Keratinocyte (primary cell): ENCODE measurements at regions not wholly inside any gene's neighbourhood (a gene's known extent, or its start where the extent isn't known, plus 50 kb on each side); places are given as distances from the start of the nearest gene placed in this dataset.

Experiments used
- DNase-seq: peaks from one replicate; pipeline ENCODE4 v3.0.0-alpha.2; 2011; ENCODE audit warnings: low read depth, missing footprints, low spot score
- FAIRE-seq: peaks from 2 replicates; lab custom pipeline; 2011; peaks lifted over from hg19 to GRCh38; lab: Jason Lieb, UNC
- H2AFZ ChIP-seq: 2 replicates; pipeline ENCODE4 v1.6.0; 2012; ENCODE audit warnings: low read length, control low read depth, inconsistent platforms; ENCODE audit not compliant: control insufficient read depth
- H3K27ac ChIP-seq: 2 replicates; pipeline ENCODE4 v1.5.1; 2011; ENCODE audit warnings: low read length; ENCODE audit not compliant: control insufficient read depth, insufficient read depth
- H3K27me3 ChIP-seq: 3 replicates; pipeline ENCODE4 v1.6.0; 2011; ENCODE audit warnings: low read length; ENCODE audit not compliant: control insufficient read depth, insufficient read depth; ENCODE audit errors: extremely low read depth
- H3K36me3 ChIP-seq, 2 experiments: 2 replicates in 1 of 2; 3 replicates in 1 of 2; pipeline ENCODE4 v1.5.1; 2011; ENCODE audit warnings: low read length in 2 of 2, mild to moderate bottlenecking in 1 of 2; ENCODE audit not compliant: control insufficient read depth in 2 of 2, insufficient read depth in 2 of 2; ENCODE audit errors: extremely low read depth in 1 of 2
- H3K4me1 ChIP-seq: 3 replicates; pipeline ENCODE4 v1.5.1; 2011; ENCODE audit warnings: low read length; ENCODE audit not compliant: control insufficient read depth, insufficient read depth; ENCODE audit errors: extremely low read depth
- H3K4me2 ChIP-seq: 3 replicates; pipeline ENCODE4 v1.6.0; 2011; ENCODE audit warnings: low read depth, low read length; ENCODE audit not compliant: control insufficient read depth, insufficient read depth; ENCODE audit errors: extremely low read depth
- H3K4me3 ChIP-seq, 3 experiments: fragments of 200-600 bp in 1 of 3; sonication (generic) in 1 of 3; 2 replicates in 2 of 3; 3 replicates in 1 of 3; pipeline ENCODE4 v1.5.1; 2011 to 2016; ENCODE audit warnings: low read length in 3 of 3, mild to moderate bottlenecking in 3 of 3, control low read depth in 2 of 3, inconsistent platforms in 1 of 3, low read depth in 1 of 3, mixed read lengths in 1 of 3, mixed run types in 1 of 3, moderate library complexity in 1 of 3; ENCODE audit not compliant: control insufficient read depth in 2 of 3, insufficient read depth in 2 of 3; ENCODE audit errors: extremely low read depth in 1 of 3
- H3K79me2 ChIP-seq: 2 replicates; pipeline ENCODE4 v1.6.0; 2012; ENCODE audit warnings: low read length; ENCODE audit not compliant: control insufficient read depth, insufficient read depth
- H3K9ac ChIP-seq: 3 replicates; pipeline ENCODE4 v1.6.0; 2011; ENCODE audit warnings: low read length; ENCODE audit not compliant: control insufficient read depth, insufficient read depth; ENCODE audit errors: extremely low read depth
- H3K9me1 ChIP-seq: 3 replicates; pipeline ENCODE4 v1.6.0; 2011; ENCODE audit warnings: low read length; ENCODE audit not compliant: control insufficient read depth, insufficient read depth; ENCODE audit errors: extremely low read depth
- H3K9me3 ChIP-seq: 2 replicates; pipeline ENCODE4 v1.5.1; 2012; ENCODE audit warnings: low read depth, low read length; ENCODE audit not compliant: control insufficient read depth
- H4K20me1 ChIP-seq: 3 replicates; pipeline ENCODE4 v1.6.0; 2011; ENCODE audit warnings: low read length; ENCODE audit not compliant: control insufficient read depth, insufficient read depth; ENCODE audit errors: extremely low read depth
- CTCF ChIP-seq, 3 experiments: IDR thresholded peaks in 1 of 3; conservative IDR thresholded peaks in 1 of 3; optimal IDR thresholded peaks in 1 of 3; 2 replicates in 2 of 3; 3 replicates in 1 of 3; pipeline versions ENCODE3 to v1.5.1; 2011; ENCODE audit warnings: low read length in 3 of 3, mild to moderate bottlenecking in 3 of 3, moderate library complexity in 2 of 3, control low read depth in 1 of 3, inconsistent platforms in 1 of 3; ENCODE audit not compliant: insufficient read depth in 2 of 3; ENCODE audit errors: extremely low read depth in 1 of 3
- EZH2 ChIP-seq: IDR thresholded peaks from one replicate; pipeline ENCODE4 v1.6.1; 2012; ENCODE audit warnings: inconsistent platforms, mild to moderate bottlenecking, low read length, moderate library complexity
- dilution Hi-C: fragments of 300-500 bp; cut with MboI; formaldehyde crosslinking; loops from one replicate; pipeline ENCODE4 v1.7.0; 2020; ENCODE audit warnings: low sequenced_read_pairs; ENCODE audit not compliant: extremely low pct_ligation_motif_present

- dilution Hi-C loops: no loop called here
- no peaks in the 10 kb centered on the region for H4K20me1 ChIP-seq
- H3K4me3 ChIP-seq: no peak overlapping the region
- FAIRE-seq (no peak), DNase-seq (no peak)
- H2AFZ ChIP-seq: no peak overlapping the region
- no peak overlapping the region for H3K4me2 ChIP-seq
- no peaks in the 10 kb centered on the region for H3K27me3 ChIP-seq
- no peak overlapping the region for H3K27ac ChIP-seq
- no peaks in the 10 kb centered on the region for H3K9me3 ChIP-seq
- no peak overlapping the region for H3K9ac ChIP-seq
- H3K36me3 ChIP-seq: no peaks in the 10 kb centered on the region
- peaks cover 9% of the 10 kb centered on the region for H3K4me1 ChIP-seq
- TF ChIP-seq EZH2 (no peak), CTCF (optimal IDR thresholded peaks at IDR 0.05 in 1 of 3, IDR thresholded peaks at IDR 0.05 in 1 of 3, conservative IDR thresholded peaks at IDR 0.05 in 1 of 3; ENCODE audit: extremely low read depth in 1 of 3, insufficient read depth in 2 of 3, low read length in 3 of 3) (no peak)
- H3K9me1 ChIP-seq: no peaks in the 10 kb centered on the region
- no peaks in the 10 kb centered on the region for H3K79me2 ChIP-seq
These were observed 222.8 kb upstream of the TBL1XR1 start for GRCh38 chr3:177419904-177420601.

- no peak overlapping the region for H3K9ac ChIP-seq
- H3K9me3 ChIP-seq: no peaks in the 10 kb centered on the region
- no peak overlapping the region for H3K27ac ChIP-seq
- H3K27me3 ChIP-seq: no peaks in the 10 kb centered on the region
- peak overlapping the region; percentile 14 for H2AFZ ChIP-seq
- H4K20me1 ChIP-seq: no peaks in the 10 kb centered on the region
- DNase-seq: no peak
- H3K4me1 ChIP-seq: peaks cover 9% of the 10 kb centered on the region
- no peaks in the 10 kb centered on the region for H3K36me3 ChIP-seq
- H3K79me2 ChIP-seq: no peaks in the 10 kb centered on the region
- TF ChIP-seq EZH2 (no peak), CTCF (optimal IDR thresholded peaks at IDR 0.05 in 1 of 3, IDR thresholded peaks at IDR 0.05 in 1 of 3, conservative IDR thresholded peaks at IDR 0.05 in 1 of 3; ENCODE audit: extremely low read depth in 1 of 3, insufficient read depth in 2 of 3, low read length in 3 of 3) (no peak)
- H3K4me3 ChIP-seq: no peak overlapping the region
- no peaks in the 10 kb centered on the region for H3K9me1 ChIP-seq
- H3K4me2 ChIP-seq: no peak overlapping the region
- dilution Hi-C loops: no loop called here
- FAIRE-seq: no peak
These were observed 223.6 kb upstream of the TBL1XR1 start for GRCh38 chr3:177420651-177421480.
